Neural cell (in vitro differentiated cells): ENCODE measurements at regions not wholly inside any gene's neighbourhood (a gene's known extent, or its start where the extent isn't known, plus 50 kb on each side); places are given as distances from the start of the nearest gene placed in this dataset.

Experiments used
- H2AFZ ChIP-seq: fragments of 200-600, 300-800 bp; sonication (generic), shearing (Covaris generic); 2 replicates; pipeline ENCODE4 v1.6.0; 2014; ENCODE audit warnings: low read depth, mild to moderate bottlenecking, antibody characterized with exemption, low read length, moderate library complexity
- H3F3A ChIP-seq: fragments of 200-600 bp; shearing (Covaris generic); 2 replicates; pipeline ENCODE4 v1.6.1; 2016; ENCODE audit warnings: mild to moderate bottlenecking, moderate library complexity, mixed read lengths, antibody characterized with exemption, low read length; ENCODE audit not compliant: insufficient read depth, poor library complexity, severe bottlenecking
- H3K27ac ChIP-seq: fragments of 200-600, 300-800 bp; sonication (generic), shearing (Covaris generic); 2 replicates; pipeline ENCODE4 v1.5.1; 2014; ENCODE audit warnings: mild to moderate bottlenecking, low read length, moderate library complexity
- H3K27me3 ChIP-seq: fragments of 300-800, 200-600 bp; sonication (generic), shearing (Covaris generic); 2 replicates; pipeline ENCODE4 v1.6.0; 2014; ENCODE audit warnings: mild to moderate bottlenecking, low read depth, low read length, moderate library complexity; ENCODE audit not compliant: insufficient read depth
- H3K36me3 ChIP-seq: fragments of 300-800, 200-600 bp; sonication (generic), shearing (Covaris generic); 2 replicates; pipeline ENCODE4 v1.5.1; 2014; ENCODE audit warnings: mild to moderate bottlenecking, antibody characterized with exemption, low read length, moderate library complexity; ENCODE audit not compliant: insufficient read depth
- H3K4me2 ChIP-seq: fragments of 300-800, 200-600 bp; sonication (generic), shearing (Covaris generic); 2 replicates; pipeline ENCODE4 v1.6.0; 2014; ENCODE audit warnings: mild to moderate bottlenecking, low read length
- H3K4me3 ChIP-seq: fragments of 300-800, 200-600 bp; sonication (generic), shearing (Covaris generic); 2 replicates; pipeline ENCODE4 v1.5.1; 2014; ENCODE audit warnings: mild to moderate bottlenecking, low read length, moderate library complexity
- H3K79me2 ChIP-seq: fragments of 200-600 bp; shearing (Covaris generic); replicated peaks from 2 replicates; pipeline ENCODE4 v1.6.0; 2014; ENCODE audit warnings: mild to moderate bottlenecking, low read length, moderate library complexity; ENCODE audit not compliant: insufficient read depth
- H3K9ac ChIP-seq: fragments of 300-800, 200-600 bp; sonication (generic), shearing (Covaris generic); 2 replicates; pipeline ENCODE4 v1.6.1; 2016; ENCODE audit warnings: mild to moderate bottlenecking, low read length, mixed read lengths
- H3K9me2 ChIP-seq: fragments of 200-600 bp; shearing (Covaris generic); 2 replicates; pipeline ENCODE4 v1.6.1; 2016; ENCODE audit warnings: mild to moderate bottlenecking, low read length, mixed read lengths; ENCODE audit not compliant: insufficient read depth
- H3K9me3 ChIP-seq: fragments of 200-600, 300-800 bp; sonication (generic), shearing (Covaris generic); 2 replicates; pipeline ENCODE4 v1.6.1; 2016; ENCODE audit warnings: mild to moderate bottlenecking, mixed run types, low read length, moderate library complexity, mixed read lengths
- H4K20me1 ChIP-seq: fragments of 200-600 bp; shearing (Covaris generic); 2 replicates; pipeline ENCODE4 v1.6.1; 2016; ENCODE audit warnings: mild to moderate bottlenecking, mixed run types; ENCODE audit not compliant: insufficient read depth
- CTCF ChIP-seq: fragments of 450-650 bp; IDR thresholded peaks from 2 replicates; pipeline ENCODE4 v1.5.1; 2014; ENCODE audit warnings: antibody characterized with exemption, mild to moderate bottlenecking, moderate library complexity; ENCODE audit not compliant: poor library complexity, severe bottlenecking
- EP300 ChIP-seq: fragments of 450-650 bp; conservative IDR thresholded peaks from 2 replicates; pipeline ENCODE4 v1.6.1; 2014; ENCODE audit warnings: antibody characterized with exemption, mild to moderate bottlenecking, moderate library complexity; ENCODE audit not compliant: poor library complexity, severe bottlenecking
- EZH2 ChIP-seq: fragments of 200-600, 300-800 bp; shearing (Covaris generic), sonication (generic); IDR thresholded peaks from 2 replicates; pipeline ENCODE4 v1.6.1; 2014; ENCODE audit warnings: antibody characterized with exemption, low read length, borderline replicate concordance, mild to moderate bottlenecking; ENCODE audit not compliant: insufficient read depth, poor library complexity, severe bottlenecking
- MXI1 ChIP-seq: fragments of 450-650 bp; conservative IDR thresholded peaks from 2 replicates; pipeline ENCODE4 v1.6.1; 2014; ENCODE audit warnings: antibody characterized with exemption, mild to moderate bottlenecking; ENCODE audit not compliant: poor library complexity, severe bottlenecking
- POLR2AphosphoS5 ChIP-seq: IDR thresholded peaks from 2 replicates; pipeline ENCODE4 v1.6.1; 2012
- RAD21 ChIP-seq: fragments of 450-650 bp; conservative IDR thresholded peaks from 2 replicates; pipeline ENCODE4 v1.6.1; 2014; ENCODE audit warnings: antibody characterized with exemption, mild to moderate bottlenecking, moderate library complexity
- SMC3 ChIP-seq: fragments of 450-650 bp; conservative IDR thresholded peaks from 2 replicates; pipeline ENCODE4 v1.6.1; 2014; ENCODE audit warnings: antibody characterized with exemption, mild to moderate bottlenecking, moderate library complexity; ENCODE audit not compliant: poor library complexity
- TF ChIP-seq, protein P1 (sequence below): IDR thresholded peaks from 2 replicates; pipeline ENCODE4 v1.6.1; 2012; ENCODE audit warnings: borderline replicate concordance

GRCh38 chr21:16096988-16097387, 367.2 kb downstream of the USP25 start:
- H3K9me3 ChIP-seq: no peaks in the 10 kb centered on the region
- no peak overlapping the region for H3K9ac ChIP-seq
- TF ChIP-seq EP300: no peak
- TF ChIP-seq CTCF: no peak
- TF ChIP-seq SMC3: no peak
- TF ChIP-seq MXI1: no peak
- TF ChIP-seq EZH2: no peak
- no peak for TF ChIP-seq RAD21
- H3K9me2 ChIP-seq: no peaks in the 10 kb centered on the region
- H2AFZ ChIP-seq: no peak overlapping the region
- H3F3A ChIP-seq: no peaks in the 10 kb centered on the region
- no peaks in the 10 kb centered on the region for H3K36me3 ChIP-seq
- no peaks in the 10 kb centered on the region for H3K27me3 ChIP-seq
- H3K27ac ChIP-seq: no peak overlapping the region
- H3K4me2 ChIP-seq: no peak overlapping the region
- no peaks in the 10 kb centered on the region for H3K79me2 ChIP-seq
- no peaks in the 10 kb centered on the region for H4K20me1 ChIP-seq
- no peak overlapping the region for H3K4me3 ChIP-seq

DNA sequence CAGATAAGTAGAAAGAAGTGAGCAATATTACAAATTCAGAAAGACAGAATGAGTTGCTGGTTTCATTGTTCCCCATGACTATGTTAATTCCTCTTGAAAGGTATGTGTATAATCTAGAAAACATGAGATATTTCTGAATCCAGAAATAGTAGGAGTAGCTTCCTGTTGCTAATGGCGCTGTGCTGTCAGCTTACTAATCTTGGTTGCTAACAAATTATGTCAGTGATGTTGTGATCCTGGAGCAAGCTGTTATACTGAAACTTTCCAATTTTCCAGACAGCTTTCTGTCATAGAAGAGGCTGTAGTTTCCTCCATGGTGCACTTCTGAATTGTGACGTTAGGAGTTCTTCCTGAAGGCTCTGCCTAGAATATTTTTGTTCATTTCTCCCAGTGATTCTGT, 372.3 kb downstream of the USP25 start:
- Histone ChIP-seq H3F3A (no peaks in the 10 kb centered on the region), H3K27ac (no peak overlapping the region), H3K9me2 (no peaks in the 10 kb centered on the region), H3K4me3 (no peak overlapping the region), H3K4me2 (no peak overlapping the region), H3K79me2 (no peaks in the 10 kb centered on the region), H3K9me3 (no peaks in the 10 kb centered on the region), H4K20me1 (no peaks in the 10 kb centered on the region), H2AFZ (no peak overlapping the region), H3K9ac (no peak overlapping the region), H3K36me3 (no peaks in the 10 kb centered on the region), H3K27me3 (no peaks in the 10 kb centered on the region)
- TF ChIP-seq EP300: peak; percentile 24
- TF ChIP-seq, protein P1, sequence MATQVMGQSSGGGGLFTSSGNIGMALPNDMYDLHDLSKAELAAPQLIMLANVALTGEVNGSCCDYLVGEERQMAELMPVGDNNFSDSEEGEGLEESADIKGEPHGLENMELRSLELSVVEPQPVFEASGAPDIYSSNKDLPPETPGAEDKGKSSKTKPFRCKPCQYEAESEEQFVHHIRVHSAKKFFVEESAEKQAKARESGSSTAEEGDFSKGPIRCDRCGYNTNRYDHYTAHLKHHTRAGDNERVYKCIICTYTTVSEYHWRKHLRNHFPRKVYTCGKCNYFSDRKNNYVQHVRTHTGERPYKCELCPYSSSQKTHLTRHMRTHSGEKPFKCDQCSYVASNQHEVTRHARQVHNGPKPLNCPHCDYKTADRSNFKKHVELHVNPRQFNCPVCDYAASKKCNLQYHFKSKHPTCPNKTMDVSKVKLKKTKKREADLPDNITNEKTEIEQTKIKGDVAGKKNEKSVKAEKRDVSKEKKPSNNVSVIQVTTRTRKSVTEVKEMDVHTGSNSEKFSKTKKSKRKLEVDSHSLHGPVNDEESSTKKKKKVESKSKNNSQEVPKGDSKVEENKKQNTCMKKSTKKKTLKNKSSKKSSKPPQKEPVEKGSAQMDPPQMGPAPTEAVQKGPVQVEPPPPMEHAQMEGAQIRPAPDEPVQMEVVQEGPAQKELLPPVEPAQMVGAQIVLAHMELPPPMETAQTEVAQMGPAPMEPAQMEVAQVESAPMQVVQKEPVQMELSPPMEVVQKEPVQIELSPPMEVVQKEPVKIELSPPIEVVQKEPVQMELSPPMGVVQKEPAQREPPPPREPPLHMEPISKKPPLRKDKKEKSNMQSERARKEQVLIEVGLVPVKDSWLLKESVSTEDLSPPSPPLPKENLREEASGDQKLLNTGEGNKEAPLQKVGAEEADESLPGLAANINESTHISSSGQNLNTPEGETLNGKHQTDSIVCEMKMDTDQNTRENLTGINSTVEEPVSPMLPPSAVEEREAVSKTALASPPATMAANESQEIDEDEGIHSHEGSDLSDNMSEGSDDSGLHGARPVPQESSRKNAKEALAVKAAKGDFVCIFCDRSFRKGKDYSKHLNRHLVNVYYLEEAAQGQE: peak; percentile 60
- TF ChIP-seq POLR2AphosphoS5: peak; percentile 51
- no peak for TF ChIP-seq MXI1
- TF ChIP-seq SMC3: no peak

DNA sequence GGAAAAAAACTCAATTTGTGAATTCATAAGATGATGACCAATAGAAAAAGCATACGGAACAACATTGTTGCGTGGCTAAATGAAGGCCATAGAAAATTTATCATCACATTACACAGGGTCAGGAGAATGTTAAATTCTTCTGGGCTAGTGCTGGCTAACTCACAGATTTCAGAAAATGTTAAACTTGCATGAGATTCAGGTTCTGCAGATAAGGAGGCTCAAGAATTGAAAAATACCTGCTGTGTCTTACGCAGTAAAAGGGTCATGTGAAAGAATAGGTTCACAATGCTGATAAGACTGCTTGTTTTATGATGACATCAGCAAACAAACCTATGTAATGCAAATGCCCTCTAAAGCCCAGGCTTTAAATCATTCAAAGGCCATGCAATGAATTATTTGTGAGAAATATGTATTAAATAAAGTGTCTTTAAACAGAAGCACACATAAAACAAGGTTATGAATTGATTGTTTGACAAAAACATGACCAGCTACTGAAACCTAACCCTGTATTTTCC, 378.8 kb downstream of the USP25 start:
- no peaks in the 10 kb centered on the region for H3K9me3 ChIP-seq
- no peaks in the 10 kb centered on the region for H3K9me2 ChIP-seq
- H3K27ac ChIP-seq: no peak overlapping the region
- H2AFZ ChIP-seq: no peak overlapping the region
- H3K9ac ChIP-seq: no peak overlapping the region
- H3K79me2 ChIP-seq: no peaks in the 10 kb centered on the region
- H3K4me3 ChIP-seq: no peak overlapping the region
- no peaks in the 10 kb centered on the region for H3K36me3 ChIP-seq
- TF ChIP-seq, protein P1: no peak
- no peak for TF ChIP-seq EZH2
- no peak for TF ChIP-seq SMC3
- TF ChIP-seq RAD21: no peak
- no peak for TF ChIP-seq CTCF
- no peak overlapping the region for H3K4me2 ChIP-seq
- H4K20me1 ChIP-seq: no peaks in the 10 kb centered on the region
- H3K27me3 ChIP-seq: no peaks in the 10 kb centered on the region
- no peaks in the 10 kb centered on the region for H3F3A ChIP-seq
